Activated CD8-positive, alpha-beta T cell treated with anti-CD3 and anti-CD28 coated beads for 36 hours (primary cell): ENCODE measurements at regions not wholly inside any gene's neighbourhood (a gene's known extent, or its start where the extent isn't known, plus 50 kb on each side); places are given as distances from the start of the nearest gene placed in this dataset.

Experiments
- ATAC-seq: fragments of 200-7000 bp; cut with Tn5 transposase; one replicate; pipeline ENCODE4 v1.10.0; 2021; ENCODE audit warnings: mild to moderate bottlenecking, moderate library complexity
- CTCF ChIA-PET: fragments of 350-600 bp; sonication (Branson Sonifier 250); formaldehyde crosslinking; loops from one replicate; lab custom pipeline; 2021; ENCODE audit warnings: antibody characterized with exemption; lab: Charles Lee
- POLR2A ChIA-PET: fragments of 350-600 bp; sonication (Branson Sonifier 250); formaldehyde crosslinking; loops from one replicate; lab custom pipeline; 2021; ENCODE audit warnings: antibody characterized with exemption; lab: Charles Lee
- DNase-seq: peaks from one replicate; pipeline ENCODE4 v3.0.0-alpha.2; 2020
- H3K27ac Mint-ChIP-seq: one replicate; pipeline ENCODE4 v1.8.0; 2021; ENCODE audit warnings: mild to moderate bottlenecking, mixed read lengths
- H3K27me3 Mint-ChIP-seq: one replicate; pipeline ENCODE4 v1.8.0; 2021; ENCODE audit warnings: mixed read lengths
- H3K36me3 Mint-ChIP-seq: one replicate; pipeline ENCODE4 v1.8.0; 2021; ENCODE audit warnings: low read depth, mixed read lengths
- H3K4me1 Mint-ChIP-seq: one replicate; pipeline ENCODE4 v1.8.0; 2021; ENCODE audit warnings: low read depth, mixed read lengths
- H3K4me3 Mint-ChIP-seq: one replicate; pipeline ENCODE4 v1.8.0; 2021; ENCODE audit warnings: mild to moderate bottlenecking, moderate library complexity, mixed read lengths
- H3K9me3 Mint-ChIP-seq: one replicate; pipeline ENCODE4 v1.8.0; 2021; ENCODE audit warnings: mixed read lengths
- CTCF ChIP-seq: fragments of 200-600 bp; IDR thresholded peaks from one replicate; pipeline ENCODE4 v1.8.0; 2022; ENCODE audit warnings: antibody characterized with exemption, mild to moderate bottlenecking
- intact Hi-C: fragments of 100-400 bp; cut with micrococcal nuclease; formaldehyde crosslinking; loops from one replicate; pipeline ENCODE4 v1.10.0; 2022

GRCh38 chr13:90068658-90069057 is 1278.8 kb upstream of the MIR17HG start:
- ChIA-PET CTCF (no interaction called here), POLR2A (no interaction called here)
- TF ChIP-seq CTCF = no peak
- intact Hi-C loops = no loop called here
- H3K36me3 Mint-ChIP-seq = no peaks in the 10 kb centered on the region
- DNase-seq (no peak), ATAC-seq (no peak)
- no peaks in the 10 kb centered on the region for H3K4me1 Mint-ChIP-seq
- H3K27ac Mint-ChIP-seq = no peak overlapping the region
- no peak overlapping the region for H3K4me3 Mint-ChIP-seq
- peaks cover 9% of the 10 kb centered on the region for H3K9me3 Mint-ChIP-seq
- H3K27me3 Mint-ChIP-seq = no peaks in the 10 kb centered on the region

- Mint-ChIP-seq H3K4me1 (no peaks in the 10 kb centered on the region), H3K4me3 (no peak overlapping the region), H3K27me3 (no peaks in the 10 kb centered on the region), H3K9me3 (peaks cover 6% of the 10 kb centered on the region), H3K27ac (no peak overlapping the region), H3K36me3 (no peaks in the 10 kb centered on the region)
- ATAC-seq (no peak), DNase-seq (no peak)
- CTCF ChIA-PET = no interaction called here
- intact Hi-C loops = no loop called here
- POLR2A ChIA-PET = interaction anchor here (0.7 kb wide), 1 partner anchor 849 kb away, joined by 3 read pairs; no protein-coding TSS in a partner anchor
- no peak for TF ChIP-seq CTCF
These were observed 1277.1 kb upstream of the MIR17HG start for GRCh38 chr13:90070362-90070761.

GRCh38 chr13:90070837-90071525 is 1276.5 kb upstream of the MIR17HG start:
- Mint-ChIP-seq H3K4me1 (no peaks in the 10 kb centered on the region), H3K4me3 (no peak overlapping the region), H3K9me3 (peaks cover 5% of the 10 kb centered on the region), H3K27me3 (no peaks in the 10 kb centered on the region), H3K27ac (no peak overlapping the region), H3K36me3 (no peaks in the 10 kb centered on the region)
- ATAC-seq (no peak), DNase-seq (no peak)
- ChIA-PET CTCF (no interaction called here), POLR2A (interaction anchor here (0.7 kb wide), 1 partner anchor 849 kb away, joined by 3 read pairs; no protein-coding TSS in a partner anchor)
- TF ChIP-seq CTCF = no peak
- intact Hi-C loops = no loop called here

GRCh38 chr13:90084684-90085290 is 1262.7 kb upstream of the MIR17HG start:
- TF ChIP-seq CTCF = no peak
- DNase-seq (no peak), ATAC-seq (no peak)
- POLR2A ChIA-PET = no interaction called here
- Mint-ChIP-seq H3K36me3 (no peaks in the 10 kb centered on the region), H3K27me3 (no peaks in the 10 kb centered on the region), H3K4me1 (no peaks in the 10 kb centered on the region), H3K9me3 (peaks cover 12% of the 10 kb centered on the region), H3K4me3 (no peak overlapping the region), H3K27ac (no peak overlapping the region)
- intact Hi-C loops = no loop called here
- CTCF ChIA-PET = no interaction called here

GRCh38 chr13:90089051-90089450 is 1258.4 kb upstream of the MIR17HG start:
- intact Hi-C loops = no loop called here
- DNase-seq (no peak), ATAC-seq (no peak)
- H3K4me3 Mint-ChIP-seq = no peak overlapping the region
- no peak overlapping the region for H3K27ac Mint-ChIP-seq
- ChIA-PET POLR2A (no interaction called here), CTCF (interaction anchor here (0.7 kb wide), 1 partner anchor 42 kb away, joined by 3 read pairs; no protein-coding TSS in a partner anchor)
- H3K27me3 Mint-ChIP-seq = no peaks in the 10 kb centered on the region
- peaks cover 13% of the 10 kb centered on the region for H3K9me3 Mint-ChIP-seq
- no peak for TF ChIP-seq CTCF
- H3K36me3 Mint-ChIP-seq = no peaks in the 10 kb centered on the region
- no peaks in the 10 kb centered on the region for H3K4me1 Mint-ChIP-seq
